ENCODE measurements at regions not wholly inside any gene's neighbourhood (a gene's known extent, or its start where the extent isn't known, plus 50 kb on each side); places are given as distances from the start of the nearest gene placed in this dataset.

GRCh38 chr2:36262581-36262980 is 93.0 kb upstream of the CRIM1 start:
- no peaks in the 10 kb centered on the region for H3K4me1 Mint-ChIP-seq
- peaks cover 1% of the 10 kb centered on the region for H3K27me3 Mint-ChIP-seq
- H3K27ac Mint-ChIP-seq, result no peak overlapping the region
- DNase-seq, result no peak
- H3K4me3 Mint-ChIP-seq, result no peak overlapping the region
- no peak for ATAC-seq
- H3K9me3 Mint-ChIP-seq, result peaks cover 14 to 27% of the 10 kb centered on the region in 2 donors

GRCh38 chr2:36255863-36256262 is 99.7 kb upstream of the CRIM1 start:
- DNase-seq, result no peak
- no peak overlapping the region for H3K27ac Mint-ChIP-seq
- H3K27me3 Mint-ChIP-seq, result peaks cover 17% of the 10 kb centered on the region
- ATAC-seq, result no peak
- H3K4me1 Mint-ChIP-seq, result no peaks in the 10 kb centered on the region
- no peak overlapping the region for H3K4me3 Mint-ChIP-seq
- peaks cover 0 to 6% of the 10 kb centered on the region in 2 donors for H3K9me3 Mint-ChIP-seq

- DNase-seq (no peak), ATAC-seq (no peak)
- no peak overlapping the region for H3K27ac Mint-ChIP-seq
- H3K27me3 Mint-ChIP-seq, result peaks cover 17% of the 10 kb centered on the region
- H3K9me3 Mint-ChIP-seq, result peaks cover 7 to 11% of the 10 kb centered on the region in 2 donors
- H3K4me3 Mint-ChIP-seq, result no peak overlapping the region
- peaks cover 5% of the 10 kb centered on the region for H3K4me1 Mint-ChIP-seq
Observed at GRCh38 chr2:36253086-36253485, 102.5 kb upstream of the CRIM1 start.

- Mint-ChIP-seq H3K4me1 (peaks cover 66% of the 10 kb centered on the region), H3K4me3 (peak overlapping the region; percentile 42 to 45), H3K9me3 (peaks cover 4 to 7% of the 10 kb centered on the region in 2 donors), H3K27me3 (no peaks in the 10 kb centered on the region), H3K27ac (peak overlapping the region; percentile 89 to 93)
- ATAC-seq, result peak; percentile 88
- DNase-seq, result no peak
Observed at GRCh38 chr2:36246320-36246990, 109.1 kb upstream of the CRIM1 start.

- H3K9me3 Mint-ChIP-seq, result peaks cover 4 to 7% of the 10 kb centered on the region in 2 donors
- no peaks in the 10 kb centered on the region for H3K27me3 Mint-ChIP-seq
- DNase-seq (no peak), ATAC-seq (no peak)
- H3K4me3 Mint-ChIP-seq, result no peak overlapping the region
- H3K4me1 Mint-ChIP-seq, result peaks cover 74% of the 10 kb centered on the region
- H3K27ac Mint-ChIP-seq, result peak overlapping the region; percentile 78 to 83
Observed at GRCh38 chr2:36245651-36246050, 109.9 kb upstream of the CRIM1 start.

- ATAC-seq, result no peak
- peaks cover 7 to 10% of the 10 kb centered on the region in 2 donors for H3K9me3 Mint-ChIP-seq
- H3K27ac Mint-ChIP-seq, result no peak overlapping the region
- DNase-seq, result no peak
- H3K4me3 Mint-ChIP-seq, result no peak overlapping the region
- peaks cover 32% of the 10 kb centered on the region for H3K4me1 Mint-ChIP-seq
- peaks cover 13% of the 10 kb centered on the region for H3K27me3 Mint-ChIP-seq
Observed at GRCh38 chr2:36238106-36238505, 117.5 kb upstream of the CRIM1 start.

GRCh38 chr2:36235882-36236281 is 119.7 kb upstream of the CRIM1 start:
- ATAC-seq (no peak), DNase-seq (no peak)
- H3K27me3 Mint-ChIP-seq, result peaks cover 17% of the 10 kb centered on the region
- H3K9me3 Mint-ChIP-seq, result peaks cover 7 to 10% of the 10 kb centered on the region in 2 donors
- no peak overlapping the region for H3K27ac Mint-ChIP-seq
- H3K4me1 Mint-ChIP-seq, result peaks cover 10% of the 10 kb centered on the region
- H3K4me3 Mint-ChIP-seq, result no peak overlapping the region

- no peak overlapping the region for H3K27ac Mint-ChIP-seq
- peaks cover 7 to 10% of the 10 kb centered on the region in 2 donors for H3K9me3 Mint-ChIP-seq
- H3K4me1 Mint-ChIP-seq, result peaks cover 5% of the 10 kb centered on the region
- H3K27me3 Mint-ChIP-seq, result peaks cover 17% of the 10 kb centered on the region
- no peak overlapping the region for H3K4me3 Mint-ChIP-seq
- ATAC-seq (no peak), DNase-seq (no peak)
Observed at GRCh38 chr2:36235426-36235825, 120.2 kb upstream of the CRIM1 start.

- ATAC-seq, result no peak
Observed at GRCh38 chr2:36223259-36223658, 132.3 kb upstream of the CRIM1 start.

GRCh38 chr2:36222485-36222884 is 133.1 kb upstream of the CRIM1 start:
- Mint-ChIP-seq H3K27ac (no peak overlapping the region), H3K4me1 (no peaks in the 10 kb centered on the region), H3K27me3 (no peaks in the 10 kb centered on the region), H3K4me3 (no peak overlapping the region), H3K9me3 (no peaks in the 10 kb centered on the region)
- ATAC-seq, result no peak
- DNase-seq, result no peak

More at GRCh38 chr2:36223259-36223658, 132.3 kb upstream of the CRIM1 start:
- Mint-ChIP-seq H3K27me3 (no peaks in the 10 kb centered on the region), H3K4me1 (no peaks in the 10 kb centered on the region), H3K4me3 (no peak overlapping the region), H3K9me3 (no peaks in the 10 kb centered on the region), H3K27ac (no peak overlapping the region)
- no peak for DNase-seq

GRCh38 chr2:36214691-36215090 is 140.9 kb upstream of the CRIM1 start:
- Mint-ChIP-seq H3K27me3 (no peaks in the 10 kb centered on the region), H3K27ac (peak overlapping the region in 1 of 2 donors; percentile 48), H3K9me3 (peaks cover 7% of the 10 kb centered on the region in 2 donors), H3K4me1 (no peaks in the 10 kb centered on the region), H3K4me3 (no peak overlapping the region)
- no peak for ATAC-seq
- DNase-seq, result no peak

GRCh38 chr2:36203366-36203765 is 152.2 kb upstream of the CRIM1 start:
- DNase-seq, result no peak
- Mint-ChIP-seq H3K4me3 (no peak overlapping the region), H3K4me1 (no peaks in the 10 kb centered on the region), H3K27ac (no peak overlapping the region), H3K27me3 (no peaks in the 10 kb centered on the region), H3K9me3 (peaks cover 13 to 35% of the 10 kb centered on the region in 2 donors)
- ATAC-seq, result no peak

GRCh38 chr2:36197181-36197971 is 158.2 kb upstream of the CRIM1 start:
- no peaks in the 10 kb centered on the region for H3K4me1 Mint-ChIP-seq
- DNase-seq, result no peak
- ATAC-seq, result no peak
- H3K27ac Mint-ChIP-seq, result no peak overlapping the region
- no peaks in the 10 kb centered on the region for H3K27me3 Mint-ChIP-seq
- H3K4me3 Mint-ChIP-seq, result no peak overlapping the region
- H3K9me3 Mint-ChIP-seq, result peaks cover 12 to 27% of the 10 kb centered on the region in 2 donors

- Mint-ChIP-seq H3K27me3 (peaks cover 8% of the 10 kb centered on the region), H3K4me1 (no peaks in the 10 kb centered on the region), H3K27ac (peak overlapping the region in 1 of 2 donors; percentile 42), H3K9me3 (no peaks in the 10 kb centered on the region), H3K4me3 (no peak overlapping the region)
- DNase-seq (no peak), ATAC-seq (no peak)
Observed at GRCh38 chr2:36193680-36194079, 161.9 kb upstream of the CRIM1 start.

- no peak overlapping the region for H3K27ac Mint-ChIP-seq
- H3K4me3 Mint-ChIP-seq, result no peak overlapping the region
- peaks cover 8% of the 10 kb centered on the region for H3K27me3 Mint-ChIP-seq
- no peaks in the 10 kb centered on the region for H3K9me3 Mint-ChIP-seq
- no peaks in the 10 kb centered on the region for H3K4me1 Mint-ChIP-seq
- ATAC-seq (no peak), DNase-seq (no peak)
Observed at GRCh38 chr2:36192983-36193382, 162.6 kb upstream of the CRIM1 start.

- Mint-ChIP-seq H3K4me1 (no peaks in the 10 kb centered on the region), H3K27me3 (peaks cover 8% of the 10 kb centered on the region), H3K9me3 (no peaks in the 10 kb centered on the region), H3K4me3 (no peak overlapping the region), H3K27ac (no peak overlapping the region)
- DNase-seq (no peak), ATAC-seq (no peak)
Observed at GRCh38 chr2:36190097-36190496, 165.5 kb upstream of the CRIM1 start.

Data from stimulated activated naive CD8-positive, alpha-beta T cell treated with anti-CD3 and anti-CD28 coated beads, Interleukin-15, amount 100 ng/mL, for 72 hours (primary cell).